H9 (cell line): ENCODE measurements at regions not wholly inside any gene's neighbourhood (a gene's known extent, or its start where the extent isn't known, plus 50 kb on each side); places are given as distances from the start of the nearest gene placed in this dataset.

ENCODE experiments used
- DNase-seq: peaks from one replicate; pipeline ENCODE4 v3.0.0-alpha.2; 2017
- H2AFZ ChIP-seq: one replicate; pipeline ENCODE4 v1.6.1; 2013; ENCODE audit warnings: mild to moderate bottlenecking, low read length, control low read depth, moderate library complexity
- H2AK5ac ChIP-seq: 2 replicates; pipeline ENCODE4 v1.6.1; 2013; ENCODE audit warnings: low read length, control low read depth, mixed read lengths; ENCODE audit not compliant: insufficient read length
- H2BK120ac ChIP-seq: one replicate; pipeline ENCODE4 v1.6.1; 2013; ENCODE audit warnings: low read depth, mild to moderate bottlenecking, low read length, control low read depth, inconsistent platforms; ENCODE audit not compliant: poor library complexity, severe bottlenecking
- H2BK12ac ChIP-seq: 2 replicates; pipeline ENCODE4 v1.6.1; 2013; ENCODE audit warnings: low read length, control low read depth, mixed read lengths, low read depth; ENCODE audit not compliant: insufficient read length
- H2BK15ac ChIP-seq: 2 replicates; pipeline ENCODE4 v1.6.1; 2013; ENCODE audit warnings: low read depth, low read length, control low read depth
- H2BK20ac ChIP-seq: one replicate; pipeline ENCODE4 v1.6.1; 2013; ENCODE audit warnings: low read depth, mild to moderate bottlenecking, low read length, control low read depth, inconsistent platforms; ENCODE audit not compliant: poor library complexity, severe bottlenecking
- H2BK5ac ChIP-seq: 2 replicates; pipeline ENCODE4 v1.6.1; 2013; ENCODE audit warnings: low read length, control low read depth, mixed read lengths; ENCODE audit not compliant: insufficient read length
- H3K14ac ChIP-seq: 2 replicates; pipeline ENCODE4 v1.6.1; 2013; ENCODE audit warnings: low read length, control low read depth; ENCODE audit not compliant: insufficient read depth
- H3K18ac ChIP-seq: 2 replicates; pipeline ENCODE4 v1.6.1; 2013; ENCODE audit warnings: low read depth, mild to moderate bottlenecking, mixed read lengths, low read length, control low read depth; ENCODE audit not compliant: insufficient read length
- H3K23ac ChIP-seq: 2 replicates; pipeline ENCODE4 v1.6.1; 2013; ENCODE audit warnings: low read length, control low read depth, mixed read lengths, low read depth; ENCODE audit not compliant: insufficient read length
- H3K23me2 ChIP-seq: 2 replicates; pipeline ENCODE4 v1.6.1; 2013; ENCODE audit warnings: low read depth, mild to moderate bottlenecking, mixed read lengths, low read length, control low read depth; ENCODE audit not compliant: insufficient read length, poor library complexity, severe bottlenecking
- H3K27ac ChIP-seq: 2 replicates; pipeline ENCODE4 v1.5.1; 2013; ENCODE audit warnings: low read length, control low read depth, mixed read lengths, low read depth; ENCODE audit not compliant: insufficient read length
- H3K27me3 ChIP-seq: 2 replicates; pipeline ENCODE4 v1.6.1; 2013; ENCODE audit warnings: low read length, control low read depth, inconsistent platforms; ENCODE audit not compliant: insufficient read depth
- H3K4ac ChIP-seq: 2 replicates; pipeline ENCODE4 v1.6.1; 2013; ENCODE audit warnings: low read depth, mild to moderate bottlenecking, control low read depth, inconsistent platforms, low read length, moderate library complexity
- H3K4me1 ChIP-seq: 2 replicates; pipeline ENCODE4 v1.6.1; 2013; ENCODE audit warnings: low read length, control low read depth, inconsistent platforms; ENCODE audit not compliant: insufficient read depth
- H3K4me2 ChIP-seq: 2 replicates; pipeline ENCODE4 v1.6.1; 2013; ENCODE audit warnings: low read length, control low read depth, mixed read lengths; ENCODE audit not compliant: insufficient read length, insufficient read depth
- H3K56ac ChIP-seq: 2 replicates; pipeline ENCODE4 v1.6.1; 2013; ENCODE audit warnings: low read depth, mild to moderate bottlenecking, mixed read lengths, low read length, control low read depth; ENCODE audit not compliant: insufficient read length
- H3K79me1 ChIP-seq: 2 replicates; pipeline ENCODE4 v1.6.1; 2013; ENCODE audit warnings: low read depth, mild to moderate bottlenecking, moderate library complexity, low read length, control low read depth, inconsistent platforms; ENCODE audit not compliant: insufficient read depth, poor library complexity, severe bottlenecking
- H3K79me2 ChIP-seq: 2 replicates; pipeline ENCODE4 v1.6.1; 2013; ENCODE audit warnings: low read length, control low read depth, inconsistent platforms; ENCODE audit not compliant: insufficient read depth
- H3K9ac ChIP-seq: 2 replicates; pipeline ENCODE4 v1.6.1; 2013; ENCODE audit warnings: low read length, control low read depth, mixed read lengths; ENCODE audit not compliant: insufficient read length; ENCODE audit errors: extremely low read depth
- H3K9me3 ChIP-seq: one replicate; pipeline ENCODE4 v1.6.1; 2013; ENCODE audit warnings: low read depth, low read length, inconsistent platforms; ENCODE audit not compliant: control insufficient read depth
- H3T11ph ChIP-seq: one replicate; pipeline ENCODE4 v1.6.1; 2013; ENCODE audit warnings: mild to moderate bottlenecking, low read length, control low read depth, inconsistent platforms
- H4K20me1 ChIP-seq: one replicate; pipeline ENCODE4 v1.6.1; 2013; ENCODE audit not compliant: control insufficient read depth, insufficient read length, insufficient read depth
- H4K5ac ChIP-seq: 2 replicates; pipeline ENCODE4 v1.6.1; 2013; ENCODE audit warnings: low read depth, mild to moderate bottlenecking, mixed read lengths, low read length, control low read depth; ENCODE audit not compliant: insufficient read length
- H4K8ac ChIP-seq: replicated peaks from 2 replicates; pipeline ENCODE4 v1.6.1; 2013; ENCODE audit warnings: low read length, control low read depth, mixed read lengths, low read depth; ENCODE audit not compliant: insufficient read length
- H4K91ac ChIP-seq: 2 replicates; pipeline ENCODE4 v1.6.1; 2013; ENCODE audit warnings: low read depth, mild to moderate bottlenecking, moderate library complexity, mixed read lengths, low read length, control low read depth; ENCODE audit not compliant: insufficient read length
- H3K27ac Mint-ChIP-seq, 3 experiments: 2 replicates in 2 of 3; 3 replicates in 1 of 3; pipeline ENCODE4 v1.8.0; 2020 to 2021; ENCODE audit warnings: mixed read lengths in 3 of 3, mild to moderate bottlenecking in 1 of 3, moderate library complexity in 1 of 3
- H3K27me3 Mint-ChIP-seq: 2 replicates; pipeline ENCODE4 v1.8.0; 2021; ENCODE audit warnings: low read depth, mild to moderate bottlenecking, moderate library complexity, mixed read lengths
- H3K36me3 Mint-ChIP-seq, 3 experiments: 2 replicates in 2 of 3; 3 replicates in 1 of 3; pipeline ENCODE4 v1.8.0; 2020 to 2021; ENCODE audit warnings: low read depth in 3 of 3, mixed read lengths in 3 of 3; ENCODE audit not compliant: insufficient read depth in 1 of 3
- H3K4me1 Mint-ChIP-seq, 2 experiments: 2 replicates each; pipeline ENCODE4 v1.8.0; 2020; ENCODE audit warnings: mixed read lengths in 2 of 2
- H3K4me3 Mint-ChIP-seq, 2 experiments: 2 replicates in 1 of 2; 3 replicates in 1 of 2; pipeline ENCODE4 v1.8.0; 2020 to 2021; ENCODE audit warnings: mild to moderate bottlenecking in 2 of 2, mixed read lengths in 2 of 2, moderate library complexity in 1 of 2
- H3K9me3 Mint-ChIP-seq, 2 experiments: 2 replicates in 1 of 2; 3 replicates in 1 of 2; pipeline ENCODE4 v1.8.0; 2020; ENCODE audit warnings: mild to moderate bottlenecking in 2 of 2, mixed read lengths in 2 of 2, moderate library complexity in 1 of 2
- CTCF ChIP-seq: fragments of 200-600 bp; sonication (generic); conservative IDR thresholded peaks from 3 replicates; pipeline ENCODE4 v1.8.0; 2021; ENCODE audit warnings: antibody characterized with exemption, mild to moderate bottlenecking
- WGBS: extraction: QIAGEN DNeasy Blood & Tissue Kit; methylation state at CpG from one replicate; pipeline ENCODE4 v1.1.7; 2013; ENCODE audit warnings: missing lambda C conversion rate, low lambda C conversion rate, mixed read lengths; ENCODE audit not compliant: insufficient read length; ENCODE audit errors: extremely low coverage; 5-methylcytosine and 5-hydroxymethylcytosine counted together

- H3K18ac ChIP-seq, result no peak overlapping the region
- no peak overlapping the region for H2AK5ac ChIP-seq
- H3K79me2 ChIP-seq, result no peaks in the 10 kb centered on the region
- no peaks in the 10 kb centered on the region for H4K20me1 ChIP-seq
- H4K91ac ChIP-seq, result no peak overlapping the region
- H4K8ac ChIP-seq, result no peak overlapping the region
- no CpG with 5 or more reads among the region's 7 CpGs for WGBS
- no peak overlapping the region for H2BK5ac ChIP-seq
- no peaks in the 10 kb centered on the region for H3K23me2 ChIP-seq
- H2BK120ac ChIP-seq, result no peak overlapping the region
- Mint-ChIP-seq H3K36me3 (no peaks in the 10 kb centered on the region), H3K27ac (no peak overlapping the region), H3K27me3 (peaks cover 11% of the 10 kb centered on the region), H3K4me3 (no peak overlapping the region), H3K4me1 (0 out of 4 replicates have a peak, but pooled peaks cover 0 to 6% of the 10 kb centered on the region in 2 experiments), H3K9me3 (no peaks in the 10 kb centered on the region)
- no peaks in the 10 kb centered on the region for H3K9me3 ChIP-seq
- no peak overlapping the region for H2AFZ ChIP-seq
- no peak overlapping the region for H2BK20ac ChIP-seq
- no peak overlapping the region for H4K5ac ChIP-seq
- H3K4me1 ChIP-seq, result no peaks in the 10 kb centered on the region; the same call in 1 of the 2 replicates
- no peak overlapping the region for H3T11ph ChIP-seq
- no peak overlapping the region for H3K27ac ChIP-seq
- no peak for DNase-seq
- H3K4ac ChIP-seq, result no peak overlapping the region
- H2BK12ac ChIP-seq, result no peak overlapping the region
- H3K9ac ChIP-seq, result no peak overlapping the region
- H3K4me2 ChIP-seq, result no peak overlapping the region
- no peak; the same call in 2 of the 3 replicates for TF ChIP-seq CTCF
- H3K14ac ChIP-seq, result no peak overlapping the region
- no peaks in the 10 kb centered on the region for H3K27me3 ChIP-seq
- no peak overlapping the region for H2BK15ac ChIP-seq
- no peak overlapping the region for H3K23ac ChIP-seq
- no peaks in the 10 kb centered on the region for H3K79me1 ChIP-seq
- H3K56ac ChIP-seq, result no peak overlapping the region
Measured at GRCh38 chr7:25545124-25546008, 317.1 kb upstream of the NPVF start.
